ENCODE measurements at regions not wholly inside any gene's neighbourhood (a gene's known extent, or its start where the extent isn't known, plus 50 kb on each side); places are given as distances from the start of the nearest gene placed in this dataset.

DNA sequence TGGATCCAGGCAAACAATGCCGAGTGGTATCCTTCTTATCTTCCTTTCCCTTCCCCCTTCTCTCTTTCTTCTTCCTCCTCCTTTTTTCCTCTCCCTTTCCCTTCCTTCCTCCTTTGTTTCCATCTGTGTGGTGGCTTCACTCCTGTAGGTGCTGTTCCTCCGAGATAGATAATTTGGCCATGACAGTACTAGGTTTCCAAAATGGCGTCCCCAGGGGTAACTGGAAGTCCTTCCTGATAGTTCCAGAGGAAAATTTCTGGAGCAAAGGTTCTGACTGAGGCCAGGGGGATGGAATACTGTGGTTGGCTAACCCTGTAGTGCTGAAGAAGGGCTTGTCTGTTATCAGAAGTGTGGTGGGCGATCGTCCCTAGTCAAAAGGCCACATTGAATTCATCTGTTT, 52.5 kb upstream of the CCDC6 start:
- no peaks in the 10 kb centered on the region for H3K36me3 ChIP-seq
- ATAC-seq, result no peak
- no peak overlapping the region for H3K4me3 ChIP-seq
- no peaks in the 10 kb centered on the region for H3K9me3 ChIP-seq
- intact Hi-C loops (cut with DNase I), result no loop called here
- 70% methylated on average over 5 of the region's 5 CpGs for WGBS (ENCODE audit: insufficient coverage, low coverage, low lambda C conversion rate, missing lambda C conversion rate)
- no peak for DNase-seq
- H3K27me3 ChIP-seq, result no peaks in the 10 kb centered on the region
- no peaks in the 10 kb centered on the region for H3K4me1 ChIP-seq
- no peak for TF ChIP-seq POLR2A (IDR thresholded peaks at IDR 0.05)
- TF ChIP-seq, protein P1, sequence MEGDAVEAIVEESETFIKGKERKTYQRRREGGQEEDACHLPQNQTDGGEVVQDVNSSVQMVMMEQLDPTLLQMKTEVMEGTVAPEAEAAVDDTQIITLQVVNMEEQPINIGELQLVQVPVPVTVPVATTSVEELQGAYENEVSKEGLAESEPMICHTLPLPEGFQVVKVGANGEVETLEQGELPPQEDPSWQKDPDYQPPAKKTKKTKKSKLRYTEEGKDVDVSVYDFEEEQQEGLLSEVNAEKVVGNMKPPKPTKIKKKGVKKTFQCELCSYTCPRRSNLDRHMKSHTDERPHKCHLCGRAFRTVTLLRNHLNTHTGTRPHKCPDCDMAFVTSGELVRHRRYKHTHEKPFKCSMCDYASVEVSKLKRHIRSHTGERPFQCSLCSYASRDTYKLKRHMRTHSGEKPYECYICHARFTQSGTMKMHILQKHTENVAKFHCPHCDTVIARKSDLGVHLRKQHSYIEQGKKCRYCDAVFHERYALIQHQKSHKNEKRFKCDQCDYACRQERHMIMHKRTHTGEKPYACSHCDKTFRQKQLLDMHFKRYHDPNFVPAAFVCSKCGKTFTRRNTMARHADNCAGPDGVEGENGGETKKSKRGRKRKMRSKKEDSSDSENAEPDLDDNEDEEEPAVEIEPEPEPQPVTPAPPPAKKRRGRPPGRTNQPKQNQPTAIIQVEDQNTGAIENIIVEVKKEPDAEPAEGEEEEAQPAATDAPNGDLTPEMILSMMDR (IDR thresholded peaks at IDR 0.05), result no peak
- no peak overlapping the region for H3K27ac ChIP-seq

DNA sequence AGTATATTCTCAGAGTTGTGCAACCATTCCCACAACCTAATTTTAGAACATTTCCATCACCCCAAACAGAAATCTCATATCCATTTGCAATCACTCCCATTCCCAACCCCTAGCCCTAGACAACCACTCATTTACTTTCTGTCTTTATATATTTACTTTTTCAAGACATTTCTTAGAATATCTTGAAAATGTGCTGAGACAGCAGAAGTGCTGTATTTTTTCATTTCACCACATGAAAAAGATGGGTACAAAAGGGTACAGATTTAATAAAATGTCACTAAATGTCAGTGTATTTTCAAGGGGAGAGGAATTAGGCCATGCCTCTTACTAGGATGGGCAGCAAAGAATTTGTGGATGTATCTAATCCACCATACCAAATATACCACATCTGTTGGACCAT, 51.6 kb upstream of the CCDC6 start:
- no peaks in the 10 kb centered on the region for H3K36me3 ChIP-seq

More for the DNA sequence above, 51.6 kb upstream of the CCDC6 start:
- Histone ChIP-seq H3K4me3 (no peak overlapping the region), H3K4me1 (no peaks in the 10 kb centered on the region), H3K27ac (no peak overlapping the region), H3K27me3 (no peaks in the 10 kb centered on the region), H3K9me3 (no peaks in the 10 kb centered on the region)
- no peak for ATAC-seq
- intact Hi-C loops (cut with DNase I), result no loop called here
- no peak for TF ChIP-seq POLR2A (IDR thresholded peaks at IDR 0.05)
- TF ChIP-seq, protein P1 (IDR thresholded peaks at IDR 0.05), result no peak
- no peak for DNase-seq

Data from right lobe of liver (tissue), 6 donors.